ENCODE measurements at regions not wholly inside any gene's neighbourhood (a gene's known extent, or its start where the extent isn't known, plus 50 kb on each side); places are given as distances from the start of the nearest gene placed in this dataset.

DNA sequence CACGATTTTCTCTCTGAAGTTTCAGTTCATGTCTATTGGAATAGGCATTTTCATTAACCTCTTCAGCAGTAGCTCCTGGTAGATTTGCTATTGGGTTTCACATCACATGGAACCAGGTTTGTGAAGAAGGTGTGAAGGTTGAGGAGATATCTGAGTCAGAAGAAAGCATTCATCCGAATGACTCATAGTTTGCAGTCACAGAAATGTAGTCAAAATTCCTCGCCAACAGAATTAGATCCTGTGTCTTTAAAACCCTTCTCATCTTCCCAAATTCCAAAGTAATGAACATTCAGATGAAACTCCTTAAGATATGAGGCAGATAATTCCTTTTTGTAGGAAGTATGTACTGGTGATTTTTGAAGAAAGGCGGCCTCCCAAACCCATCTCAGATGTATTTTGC, 125.0 kb upstream of the LARGE1 start:
- H3K27ac ChIP-seq (replicated peaks) = no peak overlapping the region
- H3K27me3 ChIP-seq (ENCODE audit: low read depth) = peaks cover 41% of the 10 kb centered on the region
- intact Hi-C loops (cut with micrococcal nuclease) = no loop called here
- no peaks in the 10 kb centered on the region for H3K36me3 ChIP-seq
- TF ChIP-seq, protein P1, sequence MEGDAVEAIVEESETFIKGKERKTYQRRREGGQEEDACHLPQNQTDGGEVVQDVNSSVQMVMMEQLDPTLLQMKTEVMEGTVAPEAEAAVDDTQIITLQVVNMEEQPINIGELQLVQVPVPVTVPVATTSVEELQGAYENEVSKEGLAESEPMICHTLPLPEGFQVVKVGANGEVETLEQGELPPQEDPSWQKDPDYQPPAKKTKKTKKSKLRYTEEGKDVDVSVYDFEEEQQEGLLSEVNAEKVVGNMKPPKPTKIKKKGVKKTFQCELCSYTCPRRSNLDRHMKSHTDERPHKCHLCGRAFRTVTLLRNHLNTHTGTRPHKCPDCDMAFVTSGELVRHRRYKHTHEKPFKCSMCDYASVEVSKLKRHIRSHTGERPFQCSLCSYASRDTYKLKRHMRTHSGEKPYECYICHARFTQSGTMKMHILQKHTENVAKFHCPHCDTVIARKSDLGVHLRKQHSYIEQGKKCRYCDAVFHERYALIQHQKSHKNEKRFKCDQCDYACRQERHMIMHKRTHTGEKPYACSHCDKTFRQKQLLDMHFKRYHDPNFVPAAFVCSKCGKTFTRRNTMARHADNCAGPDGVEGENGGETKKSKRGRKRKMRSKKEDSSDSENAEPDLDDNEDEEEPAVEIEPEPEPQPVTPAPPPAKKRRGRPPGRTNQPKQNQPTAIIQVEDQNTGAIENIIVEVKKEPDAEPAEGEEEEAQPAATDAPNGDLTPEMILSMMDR (IDR thresholded peaks at IDR 0.05; ENCODE audit: borderline replicate concordance) = no peak
- H3K9me3 ChIP-seq (replicated peaks) = no peaks in the 10 kb centered on the region
- no peak overlapping the region for H3K4me3 ChIP-seq
- H3K4me1 ChIP-seq = no peaks in the 10 kb centered on the region
- DNase-seq = no peak

DNA sequence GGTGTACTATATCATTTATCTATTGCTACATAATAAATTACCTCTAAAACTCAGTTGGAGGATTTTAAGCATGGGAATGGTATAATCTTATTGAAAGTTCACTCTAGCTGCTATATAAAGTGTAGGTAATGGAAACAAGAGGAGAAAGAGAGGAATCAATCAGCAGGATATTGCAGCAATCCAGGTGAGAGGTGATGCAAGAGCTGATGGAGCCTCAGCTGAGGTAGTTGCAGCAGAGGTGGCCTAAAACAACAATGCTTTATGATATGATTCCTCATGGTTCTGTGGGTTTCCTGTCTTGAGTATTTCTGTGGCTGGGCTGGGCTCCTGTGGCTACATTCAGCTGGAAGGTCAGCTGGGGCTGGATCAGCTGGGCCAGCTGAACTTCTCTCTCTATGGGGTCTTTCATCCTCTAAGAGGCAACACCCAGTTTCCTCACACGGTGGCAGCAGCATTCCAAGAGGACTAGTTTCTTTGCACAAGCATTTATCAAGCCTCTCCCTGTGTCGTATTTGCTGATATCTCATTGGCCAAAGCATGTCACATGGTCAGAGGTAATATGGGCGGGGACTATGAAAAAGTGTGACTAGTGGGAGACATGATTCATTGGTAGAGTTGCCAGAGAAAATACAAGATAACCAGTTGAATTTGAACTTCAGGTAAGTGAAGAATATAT, 135.4 kb upstream of the LARGE1 start:
- H3K27me3 ChIP-seq (ENCODE audit: low read depth) = peaks cover 46% of the 10 kb centered on the region
- no peaks in the 10 kb centered on the region for H3K4me1 ChIP-seq
- H3K4me3 ChIP-seq = no peak overlapping the region
- TF ChIP-seq, protein P1 (IDR thresholded peaks at IDR 0.05; ENCODE audit: borderline replicate concordance) = peak; percentile 42
- H3K9me3 ChIP-seq (replicated peaks) = peaks cover 25% of the 10 kb centered on the region
- H3K36me3 ChIP-seq = no peaks in the 10 kb centered on the region
- intact Hi-C loops (cut with micrococcal nuclease) = no loop called here
- H3K27ac ChIP-seq (replicated peaks) = no peak overlapping the region
- DNase-seq = no peak

DNA sequence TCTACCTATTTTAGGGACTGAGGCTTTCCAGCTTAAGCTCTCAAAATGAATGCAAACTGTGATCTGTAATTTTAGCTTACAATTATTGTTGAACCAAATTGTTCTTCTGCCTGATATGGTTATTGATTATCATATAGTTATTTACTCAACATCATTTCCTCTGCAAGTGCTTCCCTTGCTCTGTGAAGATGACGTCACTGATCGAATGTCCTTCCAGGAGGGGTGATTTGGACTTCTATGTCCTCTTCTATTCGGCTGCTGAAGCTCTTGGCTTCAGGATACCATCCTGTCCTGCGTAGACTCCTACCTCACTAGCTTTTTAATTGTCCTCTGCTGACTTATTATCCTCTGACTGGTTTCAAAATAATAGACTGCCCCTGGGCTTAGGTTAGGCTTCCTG, 137.4 kb upstream of the LARGE1 start:
- Histone ChIP-seq H3K27ac (replicated peaks) (no peak overlapping the region), H3K9me3 (replicated peaks) (peaks cover 25% of the 10 kb centered on the region), H3K27me3 (ENCODE audit: low read depth) (peaks cover 34% of the 10 kb centered on the region), H3K4me1 (no peaks in the 10 kb centered on the region), H3K4me3 (no peak overlapping the region), H3K36me3 (no peaks in the 10 kb centered on the region)
- TF ChIP-seq, protein P1 (IDR thresholded peaks at IDR 0.05; ENCODE audit: borderline replicate concordance) = no peak
- no peak for DNase-seq
- intact Hi-C loops (cut with micrococcal nuclease) = no loop called here

DNA sequence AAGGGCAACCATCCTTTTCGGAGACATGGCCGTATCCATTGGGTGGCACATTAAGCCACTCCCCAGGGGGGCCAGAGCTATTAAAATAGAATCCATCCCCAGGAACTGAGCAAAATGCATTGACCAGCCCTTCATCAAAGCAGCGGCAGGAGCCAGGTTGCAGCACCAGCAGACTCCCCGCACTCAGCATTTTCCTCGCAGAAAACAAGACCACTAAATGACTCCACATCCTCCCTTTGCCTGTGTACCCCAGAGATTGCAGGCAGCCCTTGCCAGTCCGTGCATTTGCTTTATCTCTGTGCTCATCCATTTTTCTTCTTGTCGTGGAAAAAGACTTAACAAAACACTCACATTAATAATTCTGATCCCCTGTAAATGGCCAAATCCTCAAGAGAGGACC, 144.4 kb upstream of the LARGE1 start:
- intact Hi-C loops (cut with micrococcal nuclease) = no loop called here
- DNase-seq = no peak
- H3K9me3 ChIP-seq (replicated peaks) = peaks cover 10% of the 10 kb centered on the region
- H3K27ac ChIP-seq (replicated peaks) = no peak overlapping the region
- H3K4me1 ChIP-seq = no peaks in the 10 kb centered on the region
- H3K36me3 ChIP-seq = no peaks in the 10 kb centered on the region
- TF ChIP-seq, protein P1 (IDR thresholded peaks at IDR 0.05; ENCODE audit: borderline replicate concordance) = no peak
- peaks cover 34% of the 10 kb centered on the region for H3K27me3 ChIP-seq (ENCODE audit: low read depth)
- H3K4me3 ChIP-seq = no peak overlapping the region

DNA sequence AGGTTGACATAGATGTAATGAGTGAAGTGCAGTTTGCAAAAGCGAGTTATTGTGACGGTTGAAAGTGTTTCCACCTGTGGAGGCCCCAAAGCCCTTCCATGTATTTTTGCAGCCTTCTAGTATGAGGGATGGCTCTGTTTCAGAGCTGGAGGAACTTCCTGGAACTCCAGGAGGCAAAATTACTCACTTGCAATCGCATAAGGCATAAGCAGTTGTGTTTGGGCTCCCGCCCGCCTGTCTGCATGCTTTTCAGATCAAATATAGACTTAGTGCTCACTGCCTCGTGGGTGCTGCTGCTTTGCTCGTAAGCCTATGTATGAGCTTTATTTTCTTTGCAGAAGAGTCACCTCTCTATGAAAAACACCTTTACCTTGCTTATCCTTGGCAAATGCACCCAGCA, 146.8 kb upstream of the LARGE1 start:
- Histone ChIP-seq H3K9me3 (replicated peaks) (no peaks in the 10 kb centered on the region), H3K4me3 (no peak overlapping the region), H3K36me3 (no peaks in the 10 kb centered on the region), H3K27ac (replicated peaks) (no peak overlapping the region), H3K4me1 (no peaks in the 10 kb centered on the region), H3K27me3 (ENCODE audit: low read depth) (peaks cover 41% of the 10 kb centered on the region)
- intact Hi-C loops (cut with micrococcal nuclease) = no loop called here
- TF ChIP-seq, protein P1 (IDR thresholded peaks at IDR 0.05; ENCODE audit: borderline replicate concordance) = no peak
- DNase-seq = no peak

Data from left ventricle myocardium inferior (tissue), 1 donor.